ENCODE measurements at regions not wholly inside any gene's neighbourhood (a gene's known extent, or its start where the extent isn't known, plus 50 kb on each side); places are given as distances from the start of the nearest gene placed in this dataset.

GRCh38 chr12:102629262-102629888, 149.0 kb upstream of the IGF1 start:
- TF ChIP-seq POLR2A (IDR thresholded peaks at IDR 0.05; ENCODE audit: low read depth, low read length) (no peak), CTCF (conservative IDR thresholded peaks at IDR 0.05; ENCODE audit: low read depth, low read length) (no peak), CEBPB (IDR thresholded peaks at IDR 0.05; ENCODE audit: low read depth, low read length) (no peak), CHD1 (IDR thresholded peaks at IDR 0.05; ENCODE audit: low read depth, low read length) (no peak), MAFK (IDR thresholded peaks at IDR 0.05; ENCODE audit: low read depth, low read length) (no peak), MXI1 (IDR thresholded peaks at IDR 0.05; ENCODE audit: borderline replicate concordance, low read depth, low read length) (no peak), SMC3 (IDR thresholded peaks at IDR 0.05; ENCODE audit: low read depth, low read length) (no peak), RCOR1 (IDR thresholded peaks at IDR 0.05; ENCODE audit: insufficient replicate concordance, low read length) (no peak), RFX5 (IDR thresholded peaks at IDR 0.05; ENCODE audit: low read depth, low read length) (no peak)
